ENCODE measurements at regions not wholly inside any gene's neighbourhood (a gene's known extent, or its start where the extent isn't known, plus 50 kb on each side); places are given as distances from the start of the nearest gene placed in this dataset.

DNA sequence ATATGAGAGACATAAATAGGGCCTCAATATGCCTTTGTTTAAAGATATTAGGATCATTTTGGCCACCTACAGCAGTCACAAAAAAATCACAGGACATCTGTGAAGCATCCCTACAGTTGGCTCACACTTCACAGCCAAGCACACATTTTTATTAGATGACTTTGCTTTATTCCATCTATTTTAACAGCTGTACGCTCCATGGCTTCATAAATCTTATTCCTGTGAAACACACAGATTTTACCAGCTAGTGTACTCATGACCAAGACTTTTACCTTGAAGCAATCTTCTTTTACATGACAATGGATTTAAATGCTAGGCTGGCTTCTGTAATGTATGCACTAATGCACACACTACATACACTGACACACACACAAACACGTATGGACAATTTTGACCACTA lies 254.8 kb upstream of the PITRM1 start:
- H3K27me3 ChIP-seq, result no peaks in the 10 kb centered on the region
- H3K27ac ChIP-seq, result peak overlapping the region in 3 of 4 donors; percentile 41 to 61 (median 59)
- 84 to 90% methylated on average over 2 of the region's 2 CpGs for WGBS, 2 donors
- no peaks in the 10 kb centered on the region for H3K9me3 ChIP-seq
- TF ChIP-seq POLR2A (IDR thresholded peaks at IDR 0.05) (no peak), CTCF (IDR thresholded peaks at IDR 0.05) (no peak)
- DNase-seq, result no peak
- H3K36me3 ChIP-seq, result no peaks in the 10 kb centered on the region
- H3K4me3 ChIP-seq, result no peak overlapping the region
- peaks cover 7 to 28% (median 22%) of the 10 kb centered on the region in 3 donors for H3K4me1 ChIP-seq
- intact Hi-C loops (cut with DNase I), result no loop called here

GRCh38 chr10:3426190-3426845 lies 253.7 kb upstream of the PITRM1 start:
- Histone ChIP-seq H3K36me3 (no peaks in the 10 kb centered on the region), H3K27me3 (no peaks in the 10 kb centered on the region), H3K9me3 (no peaks in the 10 kb centered on the region), H3K4me3 (no peak overlapping the region), H3K4me1 (peaks cover 7 to 28% (median 26%) of the 10 kb centered on the region in 3 donors), H3K27ac (peak overlapping the region; percentile 37 to 81 (median 54))
- no peak for DNase-seq
- intact Hi-C loops (cut with DNase I), result no loop called here
- WGBS, 2 donors, result 19 to 21% methylated on average over 3 of the region's 3 CpGs
- TF ChIP-seq POLR2A (IDR thresholded peaks at IDR 0.05) (no peak), CTCF (IDR thresholded peaks at IDR 0.05) (no peak)

DNA sequence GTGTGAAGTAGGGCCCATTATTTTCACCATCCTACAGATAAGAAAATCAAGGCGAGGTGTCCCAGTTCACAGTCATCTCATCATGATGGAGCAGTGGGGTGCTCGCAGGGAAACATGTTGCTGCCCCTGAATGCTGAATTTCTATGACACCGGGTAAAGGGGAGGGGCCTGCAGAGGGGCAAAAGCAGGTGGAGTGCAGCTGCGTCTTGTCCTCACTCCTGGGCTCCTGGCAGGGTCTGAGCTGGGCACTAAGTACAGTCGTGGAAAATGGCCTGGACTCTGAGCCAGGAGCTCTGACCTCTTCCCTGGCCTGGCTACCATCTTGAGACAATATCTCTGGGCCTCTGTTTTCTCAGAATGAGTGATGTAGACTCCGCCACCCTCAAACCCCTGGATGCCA lies 253.1 kb upstream of the PITRM1 start:
- Histone ChIP-seq H3K36me3 (no peaks in the 10 kb centered on the region), H3K9me3 (no peaks in the 10 kb centered on the region), H3K27me3 (no peaks in the 10 kb centered on the region), H3K4me1 (peaks cover 7 to 28% (median 26%) of the 10 kb centered on the region in 3 donors), H3K27ac (peak overlapping the region in 3 of 4 donors; percentile 18 to 81 (median 45)), H3K4me3 (no peak overlapping the region)
- 71 to 72% methylated on average over 4 to 5 of the region's 6 CpGs for WGBS, 2 donors
- intact Hi-C loops (cut with DNase I), result no loop called here
- TF ChIP-seq POLR2A (IDR thresholded peaks at IDR 0.05) (no peak), CTCF (IDR thresholded peaks at IDR 0.05) (no peak)
- DNase-seq, result no peak

GRCh38 chr10:3425261-3425660 lies 252.7 kb upstream of the PITRM1 start:
- Histone ChIP-seq H3K4me3 (no peak overlapping the region), H3K36me3 (no peaks in the 10 kb centered on the region), H3K27ac (no peak overlapping the region), H3K27me3 (no peaks in the 10 kb centered on the region), H3K4me1 (peaks cover 7 to 28% (median 26%) of the 10 kb centered on the region in 3 donors), H3K9me3 (no peaks in the 10 kb centered on the region)
- intact Hi-C loops (cut with DNase I), result no loop called here
- TF ChIP-seq CTCF (IDR thresholded peaks at IDR 0.05) (no peak), POLR2A (IDR thresholded peaks at IDR 0.05) (no peak)
- no peak for DNase-seq
- WGBS, 2 donors, result 83 to 88% methylated on average over 5 of the region's 5 CpGs

DNA sequence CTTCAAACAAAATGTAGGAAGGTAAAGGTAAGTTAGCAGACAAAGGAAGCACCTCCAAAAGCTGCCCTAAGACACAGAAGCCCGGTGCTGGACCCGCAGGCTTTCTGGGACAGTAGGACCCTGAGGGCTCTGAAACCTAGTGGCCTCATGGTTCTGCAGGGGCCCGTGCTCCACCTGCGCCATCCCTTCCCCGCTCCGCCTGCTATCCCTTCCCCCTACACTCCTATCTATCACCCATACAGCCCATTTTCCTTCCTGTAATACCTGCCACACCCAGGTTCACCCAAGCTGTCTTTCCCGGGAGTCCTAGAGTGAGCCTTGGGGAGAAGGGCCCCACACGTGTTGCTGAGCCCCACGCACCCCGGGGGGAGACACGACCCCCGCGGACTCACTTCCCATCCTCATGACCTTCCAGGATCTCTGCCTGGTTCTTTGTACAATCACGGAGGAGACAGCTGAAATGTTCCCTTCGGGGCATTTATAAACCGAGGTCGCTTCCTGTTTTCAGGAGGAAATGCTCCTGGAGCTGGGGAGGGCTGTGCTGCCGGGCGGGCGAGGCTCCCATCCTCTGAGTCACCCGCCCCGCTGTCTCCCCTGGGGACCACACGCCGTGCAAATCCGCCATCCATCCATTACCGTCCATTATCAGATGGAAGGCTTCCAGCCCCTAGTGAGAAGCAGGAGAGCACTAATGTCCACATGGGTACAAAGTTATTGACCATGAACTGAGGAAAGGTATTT lies 251.7 kb upstream of the PITRM1 start:
- peak overlapping the region in 2 of 4 donors; percentile 57 to 72 for H3K27ac ChIP-seq
- 73 to 87% methylated on average over 12 to 14 of the region's 26 CpGs for WGBS, 2 donors
- no peaks in the 10 kb centered on the region for H3K27me3 ChIP-seq
- DNase-seq, result no peak
- intact Hi-C loops (cut with DNase I), result no loop called here
- no peak overlapping the region for H3K4me3 ChIP-seq
- no peaks in the 10 kb centered on the region for H3K36me3 ChIP-seq
- peaks cover 7 to 28% (median 26%) of the 10 kb centered on the region in 3 donors for H3K4me1 ChIP-seq
- H3K9me3 ChIP-seq, result no peaks in the 10 kb centered on the region
- TF ChIP-seq CTCF (IDR thresholded peaks at IDR 0.05) (no peak), POLR2A (IDR thresholded peaks at IDR 0.05) (no peak)
